ENCODE measurements at regions not wholly inside any gene's neighbourhood (a gene's known extent, or its start where the extent isn't known, plus 50 kb on each side); places are given as distances from the start of the nearest gene placed in this dataset.

- TF ChIP-seq SMC3 (conservative IDR thresholded peaks at IDR 0.05; ENCODE audit: poor library complexity) = no peak
- TF ChIP-seq CTCF (IDR thresholded peaks at IDR 0.05; ENCODE audit: poor library complexity, severe bottlenecking) = no peak
- no peak for TF ChIP-seq EZH2 (IDR thresholded peaks at IDR 0.05; ENCODE audit: borderline replicate concordance, insufficient read depth, low read length, poor library complexity, severe bottlenecking)
- TF ChIP-seq, protein P1, sequence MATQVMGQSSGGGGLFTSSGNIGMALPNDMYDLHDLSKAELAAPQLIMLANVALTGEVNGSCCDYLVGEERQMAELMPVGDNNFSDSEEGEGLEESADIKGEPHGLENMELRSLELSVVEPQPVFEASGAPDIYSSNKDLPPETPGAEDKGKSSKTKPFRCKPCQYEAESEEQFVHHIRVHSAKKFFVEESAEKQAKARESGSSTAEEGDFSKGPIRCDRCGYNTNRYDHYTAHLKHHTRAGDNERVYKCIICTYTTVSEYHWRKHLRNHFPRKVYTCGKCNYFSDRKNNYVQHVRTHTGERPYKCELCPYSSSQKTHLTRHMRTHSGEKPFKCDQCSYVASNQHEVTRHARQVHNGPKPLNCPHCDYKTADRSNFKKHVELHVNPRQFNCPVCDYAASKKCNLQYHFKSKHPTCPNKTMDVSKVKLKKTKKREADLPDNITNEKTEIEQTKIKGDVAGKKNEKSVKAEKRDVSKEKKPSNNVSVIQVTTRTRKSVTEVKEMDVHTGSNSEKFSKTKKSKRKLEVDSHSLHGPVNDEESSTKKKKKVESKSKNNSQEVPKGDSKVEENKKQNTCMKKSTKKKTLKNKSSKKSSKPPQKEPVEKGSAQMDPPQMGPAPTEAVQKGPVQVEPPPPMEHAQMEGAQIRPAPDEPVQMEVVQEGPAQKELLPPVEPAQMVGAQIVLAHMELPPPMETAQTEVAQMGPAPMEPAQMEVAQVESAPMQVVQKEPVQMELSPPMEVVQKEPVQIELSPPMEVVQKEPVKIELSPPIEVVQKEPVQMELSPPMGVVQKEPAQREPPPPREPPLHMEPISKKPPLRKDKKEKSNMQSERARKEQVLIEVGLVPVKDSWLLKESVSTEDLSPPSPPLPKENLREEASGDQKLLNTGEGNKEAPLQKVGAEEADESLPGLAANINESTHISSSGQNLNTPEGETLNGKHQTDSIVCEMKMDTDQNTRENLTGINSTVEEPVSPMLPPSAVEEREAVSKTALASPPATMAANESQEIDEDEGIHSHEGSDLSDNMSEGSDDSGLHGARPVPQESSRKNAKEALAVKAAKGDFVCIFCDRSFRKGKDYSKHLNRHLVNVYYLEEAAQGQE (IDR thresholded peaks at IDR 0.05; ENCODE audit: borderline replicate concordance) = no peak
- TF ChIP-seq TAF1 (IDR thresholded peaks at IDR 0.05; ENCODE audit: low read depth) = no peak
- TF ChIP-seq EP300 (conservative IDR thresholded peaks at IDR 0.05; ENCODE audit: poor library complexity, severe bottlenecking) = no peak
- no peak for TF ChIP-seq POLR2AphosphoS5 (IDR thresholded peaks at IDR 0.05)
- no peak for TF ChIP-seq RAD21 (conservative IDR thresholded peaks at IDR 0.05)
- TF ChIP-seq MXI1 (conservative IDR thresholded peaks at IDR 0.05; ENCODE audit: poor library complexity, severe bottlenecking) = no peak
These were observed 322.4 kb downstream of the TFAP2B start for GRCh38 chr6:51141080-51141479.

Measured in neural cell (in vitro differentiated cells).